ENCODE measurements at regions not wholly inside any gene's neighbourhood (a gene's known extent, or its start where the extent isn't known, plus 50 kb on each side); places are given as distances from the start of the nearest gene placed in this dataset.

DNA sequence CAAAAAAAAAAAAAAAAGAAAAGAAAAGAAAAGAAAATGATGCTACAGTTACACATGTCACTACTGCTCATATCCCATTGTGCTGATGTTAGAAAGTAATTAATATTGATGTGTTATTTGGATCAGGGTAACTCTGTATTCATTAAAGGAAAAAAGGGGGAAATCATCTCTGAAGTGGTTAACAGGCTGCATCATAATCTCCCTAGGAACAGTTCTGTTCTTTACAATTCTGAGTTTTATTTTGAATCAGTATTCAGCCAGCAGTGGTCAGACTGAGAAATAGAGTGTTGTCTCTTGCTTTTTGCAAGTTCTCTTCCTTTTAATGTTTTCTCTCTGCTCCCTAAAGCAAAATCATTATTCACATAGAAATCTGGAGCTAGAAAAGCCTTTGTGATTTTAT, 128.6 kb upstream of the CRY1 start:
- no peak overlapping the region for H3K4me3 ChIP-seq (ENCODE audit: low read depth, low read length)
- no peak for DNase-seq (ENCODE audit: low read depth)

DNA sequence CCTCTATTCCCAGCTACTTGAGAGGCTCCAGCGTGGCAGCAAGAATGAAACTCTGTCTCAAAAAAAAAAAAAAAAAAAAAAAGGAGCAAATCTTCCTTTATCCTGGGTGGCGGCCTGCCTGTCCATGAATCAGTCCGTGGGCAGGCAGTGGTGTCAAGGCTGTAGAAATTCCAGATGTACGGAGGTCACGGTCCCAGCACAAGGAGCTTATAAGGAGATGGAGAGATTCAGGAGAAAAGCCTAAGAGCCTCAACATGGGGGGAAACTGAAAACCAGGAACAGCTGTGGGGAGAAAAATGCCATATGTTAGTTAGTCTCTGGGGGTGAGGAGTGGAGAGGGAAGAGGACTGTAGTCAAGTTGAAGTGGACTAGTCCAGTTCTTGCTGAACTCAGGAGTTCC, 130.5 kb upstream of the CRY1 start:
- no peak for DNase-seq (ENCODE audit: low read depth)
- H3K4me3 ChIP-seq (ENCODE audit: low read depth, low read length): no peak overlapping the region

DNA sequence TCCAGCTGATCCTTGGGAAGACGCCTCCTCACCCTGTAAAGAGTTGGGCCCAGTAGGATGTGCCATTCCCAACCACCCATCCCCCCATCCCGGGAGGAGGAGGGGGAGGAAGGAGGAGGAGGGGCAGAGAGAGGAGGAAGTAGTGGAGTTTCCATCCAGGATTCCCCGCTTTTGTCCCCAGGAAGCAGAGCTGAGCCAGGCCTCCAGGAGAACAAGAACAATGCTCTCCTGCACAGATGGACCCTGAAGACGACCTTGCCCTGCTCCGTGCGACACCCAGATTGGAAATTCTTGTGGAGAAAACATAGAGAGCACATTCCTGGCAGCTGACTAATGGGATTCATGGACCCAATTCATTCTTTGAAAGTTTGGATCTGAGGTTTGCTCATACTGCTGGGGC, 132.3 kb upstream of the CRY1 start:
- no peak for DNase-seq (ENCODE audit: low read depth)
- no peak overlapping the region for H3K4me3 ChIP-seq (ENCODE audit: low read depth, low read length)

DNA sequence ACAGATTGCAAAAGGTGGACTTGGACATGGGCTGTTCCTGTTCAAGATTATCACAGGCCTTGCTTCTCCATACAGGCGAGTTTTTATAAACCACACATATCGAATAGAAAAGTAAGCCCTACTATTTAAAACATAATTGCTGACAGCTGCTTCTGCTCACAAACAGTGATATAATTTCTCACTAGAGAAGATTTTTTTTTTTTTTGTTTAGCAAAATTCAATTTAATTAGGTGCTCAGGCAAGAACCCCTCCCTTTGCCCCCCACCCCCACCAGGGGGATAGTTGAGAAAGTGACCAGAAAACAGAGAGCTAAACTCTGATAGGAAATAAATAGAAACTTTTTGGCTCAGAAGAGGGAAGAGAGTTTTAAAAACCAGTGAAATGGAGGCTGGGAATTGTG, 132.8 kb upstream of the CRY1 start:
- H3K4me3 ChIP-seq (ENCODE audit: low read depth, low read length): no peak overlapping the region
- no peak for DNase-seq (ENCODE audit: low read depth)

DNA sequence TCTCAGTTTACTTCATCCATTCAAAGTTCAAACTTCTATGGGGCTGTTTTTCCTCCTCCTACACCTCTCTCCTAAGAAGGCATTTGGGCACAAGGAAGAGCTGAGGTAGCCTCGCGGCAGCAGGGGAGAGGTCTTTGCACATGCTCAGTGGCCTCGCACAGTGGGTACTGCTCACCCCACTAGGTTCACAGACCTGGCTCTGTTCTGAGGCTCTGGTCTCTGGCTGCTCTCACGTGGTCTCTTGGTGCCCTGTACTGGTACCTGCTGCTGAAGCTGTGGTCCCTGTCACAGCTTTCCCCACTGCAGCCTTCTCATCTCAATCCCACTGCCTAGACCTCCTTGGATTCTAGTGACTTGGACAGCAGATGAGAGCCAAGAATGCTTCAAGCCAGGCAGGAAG, 134.7 kb upstream of the CRY1 start:
- DNase-seq (ENCODE audit: low read depth): no peak
- H3K4me3 ChIP-seq (ENCODE audit: low read depth, low read length): no peak overlapping the region

DNA sequence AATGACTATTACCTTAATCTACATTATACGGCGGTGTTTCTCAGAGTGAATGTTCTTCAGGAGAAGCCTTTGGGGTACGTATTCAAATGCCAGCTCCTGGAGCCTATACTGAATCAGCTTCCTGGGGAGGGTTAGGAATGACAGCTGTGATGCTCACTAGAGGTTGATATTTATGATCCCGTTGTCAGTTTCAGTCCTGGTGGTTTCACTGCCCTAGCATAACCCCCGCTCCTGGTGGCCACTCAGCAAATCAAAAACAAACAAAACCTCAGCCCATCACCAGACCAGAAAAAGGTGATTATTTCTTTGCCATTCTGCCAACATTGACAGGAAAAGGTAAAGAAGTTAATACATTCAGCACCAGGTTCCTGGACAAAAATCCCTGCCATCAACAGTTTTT, 136.5 kb upstream of the CRY1 start:
- no peak overlapping the region for H3K4me3 ChIP-seq (ENCODE audit: low read depth, low read length)
- DNase-seq (ENCODE audit: low read depth): no peak

DNA sequence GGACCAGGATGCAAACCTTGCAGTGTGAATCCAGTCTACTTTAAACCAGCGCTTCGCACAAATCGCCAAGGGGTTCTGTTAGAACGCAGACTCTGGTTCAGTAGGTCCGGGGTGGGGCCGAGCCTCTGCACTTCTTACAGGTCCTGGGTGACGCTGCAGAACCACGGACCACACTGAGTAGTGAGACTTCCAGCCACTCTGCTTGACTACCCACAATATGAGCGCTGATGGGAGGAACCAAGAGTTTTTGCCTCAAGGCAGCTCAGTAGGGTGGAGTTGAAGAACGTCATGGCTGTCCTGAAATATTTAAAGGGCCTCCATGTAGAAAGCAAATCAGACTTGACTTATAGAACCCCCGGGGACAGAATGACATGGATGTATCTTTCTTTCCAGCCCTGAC, 138.0 kb upstream of the CRY1 start:
- no peak for DNase-seq (ENCODE audit: low read depth)
- no peak overlapping the region for H3K4me3 ChIP-seq (ENCODE audit: low read depth, low read length)

DNA sequence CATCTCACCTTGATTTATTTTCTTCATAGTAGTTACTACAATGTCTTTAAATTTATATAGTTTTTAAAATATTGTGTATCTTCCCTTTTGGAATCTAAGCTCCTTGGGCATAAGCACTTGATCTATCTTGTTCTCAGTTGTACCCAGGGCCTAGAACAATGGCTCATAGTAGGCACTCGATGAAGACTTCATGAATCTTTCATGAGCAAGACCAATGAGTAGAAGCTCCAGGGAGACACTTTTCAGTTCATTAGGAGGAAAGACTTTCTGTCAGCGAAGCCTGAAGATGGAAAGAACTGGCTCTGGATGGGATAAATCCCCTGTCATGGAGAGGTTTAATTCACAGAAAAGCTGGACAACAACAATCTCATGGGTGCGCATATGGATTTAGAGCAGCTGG, 140.2 kb upstream of the CRY1 start:
- no peak overlapping the region for H3K4me3 ChIP-seq (ENCODE audit: low read depth, low read length)
- no peak for DNase-seq (ENCODE audit: low read depth)

DNA sequence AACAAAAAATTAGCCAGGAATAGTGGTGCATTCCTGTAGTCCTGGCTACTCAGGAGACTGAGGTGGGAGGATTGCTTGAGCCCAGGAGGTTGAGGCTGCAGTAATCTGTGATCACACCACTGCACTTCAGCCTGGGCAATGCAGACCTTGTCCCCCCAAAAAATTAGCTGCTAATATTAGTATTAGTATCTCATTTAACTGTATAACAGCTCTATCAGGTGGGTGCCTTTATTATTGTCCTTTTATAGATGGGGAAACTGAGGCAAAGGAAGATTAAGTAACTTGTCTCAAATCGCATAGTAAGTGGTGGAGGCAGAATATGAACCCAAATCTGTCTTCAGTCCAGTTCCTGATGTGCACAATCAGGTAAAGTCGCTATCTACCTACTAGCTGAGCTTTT, 142.3 kb upstream of the CRY1 start:
- no peak overlapping the region for H3K4me3 ChIP-seq (ENCODE audit: low read depth, low read length)

DNA sequence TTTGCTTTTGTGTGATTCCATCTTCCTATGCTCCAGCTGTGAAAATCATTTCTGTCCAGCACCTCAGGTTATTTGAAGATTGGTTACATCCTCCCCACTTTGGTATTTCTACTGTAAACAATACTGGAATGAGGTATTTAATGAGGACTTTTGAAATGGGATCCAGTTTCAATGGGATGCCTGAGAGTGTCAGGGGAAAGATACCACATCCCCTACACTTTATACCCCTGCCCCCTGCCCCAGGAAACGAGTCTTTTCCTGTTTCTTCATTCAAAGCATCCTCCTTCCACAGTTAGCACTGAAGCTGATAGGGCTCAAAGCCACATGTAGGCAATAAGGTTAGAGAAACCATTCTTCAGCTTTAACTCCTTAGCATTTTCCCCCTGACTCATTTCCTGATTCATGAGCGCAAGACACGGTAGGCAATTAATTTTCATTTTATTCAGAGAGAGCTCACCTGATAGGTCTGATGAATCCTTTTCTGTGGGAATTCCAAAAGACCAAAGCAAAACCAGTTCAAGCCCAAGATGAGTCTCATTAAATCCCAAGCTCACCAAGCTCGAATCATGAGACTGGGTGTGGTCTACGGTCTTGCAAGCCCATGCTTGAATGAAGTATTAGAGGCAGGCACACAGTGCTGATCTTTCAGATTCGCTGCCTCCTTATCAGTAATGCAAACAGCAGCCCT, 143.6 kb upstream of the CRY1 start:
- H3K4me3 ChIP-seq (ENCODE audit: low read depth, low read length): no peak overlapping the region
- DNase-seq (ENCODE audit: low read depth): no peak

More for the DNA sequence above, 142.3 kb upstream of the CRY1 start:
- no peak for DNase-seq (ENCODE audit: low read depth)

DNA sequence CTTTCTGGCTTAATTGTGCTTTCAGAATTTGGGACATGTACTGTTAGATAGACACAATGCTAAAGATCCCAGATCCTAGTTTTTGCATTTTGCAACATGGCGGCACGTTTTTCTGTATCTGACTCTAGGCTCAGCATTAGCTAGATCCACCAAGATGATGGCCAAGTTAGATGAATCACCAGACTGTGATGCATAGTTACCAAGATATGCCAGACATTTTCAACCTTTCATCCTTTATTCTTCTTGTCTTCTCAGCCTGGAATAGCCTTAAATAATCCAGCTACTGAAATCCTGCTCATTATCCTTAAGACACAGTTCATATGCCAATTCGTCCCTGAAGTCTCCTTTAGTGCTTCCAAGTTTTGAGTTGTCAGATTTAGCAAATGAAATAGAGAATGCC, 144.9 kb upstream of the CRY1 start:
- DNase-seq (ENCODE audit: low read depth): no peak
- H3K4me3 ChIP-seq (ENCODE audit: low read depth, low read length): no peak overlapping the region

DNA sequence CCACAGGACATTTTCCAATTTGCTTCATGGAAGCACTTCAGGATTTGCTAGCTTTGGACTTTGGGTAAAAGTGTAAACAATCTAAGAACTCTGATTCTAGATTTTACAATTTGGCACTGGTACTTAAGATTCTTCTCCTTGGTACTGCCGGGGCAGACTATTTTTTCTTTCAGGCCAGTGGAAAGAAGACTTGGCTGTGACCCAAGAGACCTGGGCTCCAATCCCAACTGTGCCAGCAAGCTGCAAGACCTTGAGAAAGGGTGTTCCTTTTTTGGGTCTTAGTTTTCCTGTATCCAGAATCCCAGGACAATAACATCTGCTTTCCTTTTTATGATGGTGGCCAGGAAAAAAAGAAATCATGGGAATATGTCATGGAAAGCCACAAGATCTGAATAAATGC, 148.1 kb upstream of the CRY1 start:
- no peak for DNase-seq (ENCODE audit: low read depth)
- no peak overlapping the region for H3K4me3 ChIP-seq (ENCODE audit: low read depth, low read length)

DNA sequence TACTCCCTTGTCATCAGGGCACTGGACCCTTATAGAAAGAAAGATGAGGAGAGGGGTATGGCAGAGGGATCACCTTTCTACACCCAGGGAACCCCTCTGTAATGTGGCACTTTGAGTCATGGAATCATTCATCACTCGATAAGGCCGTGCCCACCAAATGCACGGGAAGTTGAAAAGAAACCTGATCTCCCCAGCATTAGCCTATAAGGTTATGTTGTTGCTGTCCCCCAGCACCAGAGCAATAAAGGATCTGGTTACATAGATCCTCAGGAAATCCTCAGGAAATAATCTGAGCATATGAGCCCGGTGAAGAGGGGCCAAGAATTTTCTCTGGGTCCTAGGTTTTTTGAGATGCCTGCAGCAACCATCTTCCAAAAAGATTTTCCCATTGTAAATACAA, 148.8 kb upstream of the CRY1 start:
- H3K4me3 ChIP-seq (ENCODE audit: low read depth, low read length): no peak overlapping the region
- DNase-seq (ENCODE audit: low read depth): no peak

DNA sequence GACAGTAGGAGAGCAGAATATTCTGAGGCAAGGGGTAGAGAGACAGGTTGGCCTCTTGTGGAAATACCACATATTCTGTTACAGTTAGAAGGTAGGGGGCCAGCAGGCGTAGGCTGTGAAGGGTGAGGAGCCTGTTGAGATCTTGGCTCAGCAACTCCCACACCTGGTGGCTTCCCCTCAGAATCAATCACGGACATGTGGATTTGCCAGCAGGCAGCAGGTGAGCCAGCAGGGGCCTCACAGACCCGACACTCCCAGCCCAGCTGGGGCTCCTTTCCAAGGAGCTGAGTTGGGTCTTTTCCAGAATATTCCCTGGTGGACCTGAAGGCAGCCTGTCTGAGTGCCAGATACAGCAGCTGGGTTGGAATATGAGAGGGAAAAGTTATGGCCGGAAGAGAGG, 150.0 kb upstream of the CRY1 start:
- no peak for DNase-seq (ENCODE audit: low read depth)
- no peak overlapping the region for H3K4me3 ChIP-seq (ENCODE audit: low read depth, low read length)

DNA sequence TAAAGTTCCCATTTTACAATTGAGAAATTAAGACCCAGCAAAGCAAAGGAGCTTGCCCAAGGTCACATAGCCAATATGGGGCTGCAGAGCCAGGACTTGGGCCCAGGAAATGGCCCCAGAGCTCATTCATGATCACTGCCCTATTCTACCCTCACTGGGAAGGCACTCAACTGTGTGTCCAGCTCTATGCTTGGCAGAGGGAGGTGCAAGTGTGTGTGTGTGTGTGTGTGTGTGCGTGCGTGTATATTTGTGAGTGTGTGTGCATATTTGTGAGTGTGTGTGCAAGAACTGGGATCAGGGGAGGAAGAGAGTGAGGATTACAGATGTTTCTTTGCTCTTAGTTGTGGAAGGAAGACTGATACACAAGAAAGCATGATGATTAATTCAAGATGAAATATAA, 151.2 kb upstream of the CRY1 start:
- DNase-seq (ENCODE audit: low read depth): no peak
- H3K4me3 ChIP-seq (ENCODE audit: low read depth, low read length): no peak overlapping the region

DNA sequence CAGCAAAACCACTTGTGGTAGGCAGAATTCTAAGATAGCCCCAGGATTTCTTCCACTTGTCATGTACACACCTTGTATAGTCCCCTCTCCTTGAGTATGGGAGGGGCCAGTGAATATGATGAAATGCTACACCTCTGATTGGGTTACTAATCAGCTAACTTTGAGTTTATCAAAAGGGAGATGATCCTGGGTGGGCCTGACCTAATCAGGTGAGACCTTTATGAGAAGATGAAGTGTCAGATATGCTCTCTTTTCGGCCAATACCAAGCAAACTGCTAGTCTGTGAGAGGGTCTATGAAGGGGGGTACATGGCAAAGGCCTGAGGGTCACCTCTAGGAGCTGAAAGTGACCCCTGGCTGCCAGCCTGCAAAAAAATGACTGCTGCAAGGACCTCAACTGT, 154.3 kb upstream of the CRY1 start:
- DNase-seq (ENCODE audit: low read depth): no peak

DNA sequence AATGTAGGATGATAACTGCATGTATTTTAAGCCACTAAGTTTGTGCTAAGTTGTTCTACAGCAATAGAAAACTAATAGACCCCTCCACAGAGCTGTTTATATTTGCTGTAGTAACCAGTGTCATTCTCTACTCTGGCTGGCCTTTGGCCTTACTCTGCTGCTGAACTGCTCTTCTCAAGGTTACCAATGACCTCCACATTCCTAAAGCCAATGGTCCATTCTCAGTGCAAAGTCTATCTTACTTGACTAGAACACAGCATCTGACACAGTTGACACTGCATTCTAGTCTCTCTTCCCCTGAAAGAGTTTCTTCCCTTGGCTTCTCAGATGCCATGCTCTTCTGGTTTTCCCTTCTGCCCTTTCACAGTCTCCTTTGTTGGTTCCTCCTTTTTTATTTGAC, 154.8 kb upstream of the CRY1 start:
- DNase-seq (ENCODE audit: low read depth): no peak

More for the DNA sequence above, 154.3 kb upstream of the CRY1 start:
- no peak overlapping the region for H3K4me3 ChIP-seq (ENCODE audit: low read depth, low read length)

DNA sequence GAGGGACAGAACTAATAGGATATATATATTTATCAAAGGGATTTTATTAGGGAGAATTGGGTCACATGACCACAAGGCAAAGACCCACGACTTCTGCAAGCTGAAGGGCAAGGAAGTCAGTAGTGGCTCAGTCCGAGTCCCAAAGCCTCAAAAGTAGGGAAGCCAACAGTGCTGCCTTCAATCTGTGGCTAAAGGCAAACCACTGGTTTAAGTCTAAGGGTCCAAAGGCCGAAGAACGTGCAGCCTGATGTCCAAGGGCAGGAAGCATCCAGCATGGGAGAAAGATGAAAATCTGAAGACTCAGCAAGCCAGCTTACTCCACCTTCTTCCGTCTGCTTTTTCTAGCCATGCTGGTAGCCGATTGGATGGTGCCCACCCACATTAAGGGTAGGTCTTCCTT, 157.9 kb upstream of the CRY1 start:
- no peak for DNase-seq (ENCODE audit: low read depth)
- H3K4me3 ChIP-seq (ENCODE audit: low read depth, low read length): no peak overlapping the region

More for the DNA sequence above, 154.8 kb upstream of the CRY1 start:
- no peak overlapping the region for H3K4me3 ChIP-seq (ENCODE audit: low read depth, low read length)

DNA sequence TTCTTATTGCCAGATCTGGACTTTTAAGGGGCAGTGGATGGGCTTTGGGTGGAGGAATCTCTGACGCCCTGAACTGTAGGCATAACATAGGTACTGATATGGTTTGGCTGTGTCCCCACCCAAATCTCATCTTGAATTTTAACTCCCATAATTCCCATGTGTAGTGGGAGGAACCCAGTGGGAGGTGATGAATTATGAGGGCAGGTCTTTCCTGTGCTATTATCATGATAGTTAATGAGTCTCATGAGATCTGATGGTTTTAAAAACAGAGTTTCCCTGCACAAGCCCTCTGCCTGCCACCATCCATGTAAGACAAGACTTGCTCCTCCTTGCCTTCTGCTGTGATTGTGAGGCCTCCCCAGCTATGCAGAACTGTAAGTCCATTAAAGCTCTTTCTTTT, 160.0 kb upstream of the CRY1 start:
- DNase-seq (ENCODE audit: low read depth): no peak
- H3K4me3 ChIP-seq (ENCODE audit: low read depth, low read length): no peak overlapping the region

DNA sequence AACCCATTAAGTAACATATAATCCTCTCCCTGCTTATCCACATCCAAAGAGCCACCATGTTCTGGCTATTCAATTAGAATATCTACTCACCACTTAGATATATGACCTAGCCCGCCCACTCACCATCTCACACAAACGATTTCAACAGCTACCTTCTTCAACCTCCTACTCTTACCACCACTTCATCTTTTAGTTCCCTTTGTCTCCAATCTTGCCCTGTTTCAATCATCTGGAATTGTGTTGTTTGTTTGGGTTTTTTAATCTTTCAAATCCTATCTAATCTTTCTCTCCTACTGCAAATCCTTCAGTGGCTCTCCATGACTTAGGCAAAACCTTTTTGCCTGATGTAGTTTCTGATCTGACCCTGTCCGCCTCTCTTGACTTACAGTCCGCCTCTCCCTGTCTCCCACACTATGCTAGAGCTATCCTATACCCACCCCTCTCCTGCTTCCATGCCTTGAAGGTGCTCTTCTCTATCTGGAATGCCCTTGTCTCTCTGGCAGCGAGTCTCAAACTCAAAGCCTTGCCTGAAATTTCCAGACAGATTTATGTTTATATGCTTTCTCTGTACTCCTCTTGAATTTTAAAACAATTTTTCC, 161.0 kb upstream of the CRY1 start:
- no peak for DNase-seq (ENCODE audit: low read depth)
- no peak overlapping the region for H3K4me3 ChIP-seq (ENCODE audit: low read depth, low read length)

DNA sequence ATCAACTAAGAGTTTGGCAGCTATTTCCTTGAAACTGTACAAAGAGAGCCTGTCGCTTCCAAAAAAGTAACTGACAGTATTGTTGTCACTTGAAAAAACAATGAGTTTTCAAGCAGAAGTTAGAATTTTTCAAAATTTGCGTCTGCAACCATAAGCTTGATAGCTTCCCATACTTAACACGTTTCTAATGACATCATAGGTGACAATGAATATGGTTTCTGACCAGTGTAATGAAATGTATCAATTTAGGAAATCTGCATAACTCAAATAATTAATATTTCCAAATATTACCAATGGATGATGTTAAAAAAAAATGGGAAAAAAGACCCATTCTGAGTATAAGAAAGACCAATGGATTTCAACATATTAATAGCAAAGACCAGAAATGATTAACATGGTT, 165.4 kb upstream of the CRY1 start:
- DNase-seq (ENCODE audit: low read depth): no peak
- H3K4me3 ChIP-seq (ENCODE audit: low read depth, low read length): no peak overlapping the region

DNA sequence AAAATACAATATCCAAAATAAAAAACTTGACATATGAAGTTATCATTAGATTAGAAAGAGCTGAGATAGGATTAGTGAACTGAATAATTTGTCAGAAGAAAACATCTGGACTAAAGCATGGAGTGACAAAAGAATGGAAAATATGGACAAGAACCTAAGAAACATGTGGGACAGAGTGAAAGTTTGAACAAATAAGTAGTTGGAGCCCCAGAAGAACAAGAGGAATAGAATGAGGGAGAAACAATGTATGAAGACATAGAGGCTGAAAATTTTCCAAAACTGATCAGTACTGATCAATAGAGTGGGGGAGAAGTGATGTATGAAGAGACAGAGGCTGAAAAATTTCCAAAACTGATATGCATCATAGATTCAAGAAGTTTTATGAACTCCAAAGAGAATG, 170.6 kb upstream of the CRY1 start:
- no peak overlapping the region for H3K4me3 ChIP-seq (ENCODE audit: low read depth, low read length)
- no peak for DNase-seq (ENCODE audit: low read depth)
